ENCODE measurements at regions not wholly inside any gene's neighbourhood (a gene's known extent, or its start where the extent isn't known, plus 50 kb on each side); places are given as distances from the start of the nearest gene placed in this dataset.

GRCh38 chrX:13885591-13885990 lies 68.7 kb upstream of the GPM6B start:
- no peaks in the 10 kb centered on the region for H3K36me3 ChIP-seq
- no peak for TF ChIP-seq EP300 (IDR thresholded peaks at IDR 0.05)
- no peak for TF ChIP-seq POLR2A (IDR thresholded peaks at IDR 0.05)
- TF ChIP-seq POLR2AphosphoS5 (IDR thresholded peaks at IDR 0.05) = no peak
- no peak for TF ChIP-seq CTCF (IDR thresholded peaks at IDR 0.05)
- H3K9me3 ChIP-seq = no peaks in the 10 kb centered on the region
- DNase-seq = no peak
- 91 to 93% methylated on average over 4 to 9 of the region's 9 CpGs for WGBS, 2 donors
- no peak overlapping the region for H3K4me3 ChIP-seq
- H3K27ac ChIP-seq = no peak overlapping the region
- no peaks in the 10 kb centered on the region for H3K27me3 ChIP-seq
- ATAC-seq (ENCODE audit: low FRiP score in 2 of 2) = no peak
- H3K4me1 ChIP-seq = no peaks in the 10 kb centered on the region

DNA sequence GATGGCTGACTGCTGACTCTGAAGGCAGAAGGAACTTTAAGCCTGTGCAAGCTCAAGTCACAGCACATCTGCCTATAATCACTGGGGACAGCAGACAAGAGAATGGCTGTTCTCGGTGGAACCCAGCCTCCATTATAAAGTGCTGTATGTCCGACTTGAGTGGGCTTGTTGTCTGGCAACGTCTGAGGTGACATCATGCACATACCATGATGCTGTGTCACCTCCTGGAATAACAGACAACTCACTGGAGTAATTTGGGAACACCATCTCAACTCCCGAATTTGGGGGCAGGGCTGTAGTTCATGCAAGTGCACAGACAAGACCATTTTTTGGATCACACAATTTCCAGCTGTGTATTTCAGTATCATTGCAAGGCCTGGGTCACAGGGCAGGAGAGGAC lies 59.8 kb upstream of the GPM6B start:
- Histone ChIP-seq H3K27me3 (no peaks in the 10 kb centered on the region), H3K27ac (no peak overlapping the region)

DNA sequence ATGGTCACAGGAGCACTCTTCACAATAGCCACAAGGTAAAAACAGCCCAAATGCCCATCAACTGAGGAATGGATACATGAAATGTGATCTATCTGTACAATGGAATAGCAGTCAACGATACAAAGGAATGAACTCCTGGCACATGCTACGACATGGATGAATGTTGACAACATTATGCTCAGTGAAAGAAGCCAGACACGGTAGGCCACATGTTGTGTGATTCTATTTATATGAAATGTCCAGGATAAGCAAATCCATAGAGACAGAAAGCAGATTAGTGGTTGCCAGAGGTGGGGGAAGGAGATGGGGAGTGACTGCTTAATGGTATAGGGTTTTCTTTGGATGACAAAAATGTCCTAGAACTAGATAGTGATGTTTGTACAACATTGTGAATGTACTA lies 58.7 kb upstream of the GPM6B start:
- Histone ChIP-seq H3K4me3 (no peak overlapping the region), H3K9me3 (no peaks in the 10 kb centered on the region), H3K4me1 (no peaks in the 10 kb centered on the region), H3K27ac (no peak overlapping the region), H3K36me3 (no peaks in the 10 kb centered on the region), H3K27me3 (no peaks in the 10 kb centered on the region)
- ATAC-seq (ENCODE audit: low FRiP score in 2 of 2) (no peak), DNase-seq (no peak)
- WGBS, 2 donors = 68 to 90% methylated on average over 3 of the region's 3 CpGs
- no peak for TF ChIP-seq EP300 (IDR thresholded peaks at IDR 0.05)
- TF ChIP-seq POLR2AphosphoS5 (IDR thresholded peaks at IDR 0.05) = no peak
- TF ChIP-seq CTCF (IDR thresholded peaks at IDR 0.05) = no peak
- no peak for TF ChIP-seq POLR2A (IDR thresholded peaks at IDR 0.05)

More for the DNA sequence above, 59.8 kb upstream of the GPM6B start:
- Histone ChIP-seq H3K9me3 (no peaks in the 10 kb centered on the region), H3K4me1 (no peaks in the 10 kb centered on the region), H3K36me3 (no peaks in the 10 kb centered on the region), H3K4me3 (no peak overlapping the region)
- DNase-seq (no peak), ATAC-seq (ENCODE audit: low FRiP score in 2 of 2) (no peak)
- 70 to 79% methylated on average over 2 to 4 of the region's 4 CpGs for WGBS, 2 donors
- no peak for TF ChIP-seq CTCF (IDR thresholded peaks at IDR 0.05)
- TF ChIP-seq EP300 (IDR thresholded peaks at IDR 0.05) = no peak
- no peak for TF ChIP-seq POLR2AphosphoS5 (IDR thresholded peaks at IDR 0.05)
- TF ChIP-seq POLR2A (IDR thresholded peaks at IDR 0.05) = no peak

- no peak for DNase-seq
- no peak for ATAC-seq (ENCODE audit: low FRiP score in 2 of 2)
- Histone ChIP-seq H3K36me3 (no peaks in the 10 kb centered on the region), H3K4me1 (no peaks in the 10 kb centered on the region), H3K4me3 (no peak overlapping the region), H3K27me3 (no peaks in the 10 kb centered on the region), H3K27ac (no peak overlapping the region), H3K9me3 (no peaks in the 10 kb centered on the region)
- no peak for TF ChIP-seq POLR2AphosphoS5 (IDR thresholded peaks at IDR 0.05)
- no peak for TF ChIP-seq POLR2A (IDR thresholded peaks at IDR 0.05)
- TF ChIP-seq CTCF (IDR thresholded peaks at IDR 0.05) = no peak
- TF ChIP-seq EP300 (IDR thresholded peaks at IDR 0.05) = no peak
Observed at GRCh38 chrX:13868591-13868990, 51.7 kb upstream of the GPM6B start.

All from upper lobe of left lung (tissue), 6 donors.